ENCODE measurements at regions not wholly inside any gene's neighbourhood (a gene's known extent, or its start where the extent isn't known, plus 50 kb on each side); places are given as distances from the start of the nearest gene placed in this dataset.
"Not testable (repeated sequence)": the region's sequence is repeated elsewhere in the genome, so short reads cannot be mapped to it uniquely, and the experiment has no call there.

- Mint-ChIP-seq H3K27ac (ENCODE audit: unreplicated experiment) (peak overlapping the region; percentile 13), H3K36me3 (ENCODE audit: unreplicated experiment) (no peaks in the 10 kb centered on the region), H3K4me3 (ENCODE audit: unreplicated experiment) (no peak overlapping the region), H3K9me3 (ENCODE audit: unreplicated experiment) (peaks cover 6% of the 10 kb centered on the region), H3K27me3 (ENCODE audit: unreplicated experiment) (no peaks in the 10 kb centered on the region), H3K4me1 (ENCODE audit: unreplicated experiment) (peaks cover 6% of the 10 kb centered on the region)
- DNase-seq (ENCODE audit: extremely low spot score, unreplicated experiment) = no peak
- TF ChIP-seq, protein P1, sequence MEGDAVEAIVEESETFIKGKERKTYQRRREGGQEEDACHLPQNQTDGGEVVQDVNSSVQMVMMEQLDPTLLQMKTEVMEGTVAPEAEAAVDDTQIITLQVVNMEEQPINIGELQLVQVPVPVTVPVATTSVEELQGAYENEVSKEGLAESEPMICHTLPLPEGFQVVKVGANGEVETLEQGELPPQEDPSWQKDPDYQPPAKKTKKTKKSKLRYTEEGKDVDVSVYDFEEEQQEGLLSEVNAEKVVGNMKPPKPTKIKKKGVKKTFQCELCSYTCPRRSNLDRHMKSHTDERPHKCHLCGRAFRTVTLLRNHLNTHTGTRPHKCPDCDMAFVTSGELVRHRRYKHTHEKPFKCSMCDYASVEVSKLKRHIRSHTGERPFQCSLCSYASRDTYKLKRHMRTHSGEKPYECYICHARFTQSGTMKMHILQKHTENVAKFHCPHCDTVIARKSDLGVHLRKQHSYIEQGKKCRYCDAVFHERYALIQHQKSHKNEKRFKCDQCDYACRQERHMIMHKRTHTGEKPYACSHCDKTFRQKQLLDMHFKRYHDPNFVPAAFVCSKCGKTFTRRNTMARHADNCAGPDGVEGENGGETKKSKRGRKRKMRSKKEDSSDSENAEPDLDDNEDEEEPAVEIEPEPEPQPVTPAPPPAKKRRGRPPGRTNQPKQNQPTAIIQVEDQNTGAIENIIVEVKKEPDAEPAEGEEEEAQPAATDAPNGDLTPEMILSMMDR (IDR thresholded peaks at IDR 0.05) = no peak
Observed at GRCh38 chr11:38392176-38392575, 1794.1 kb upstream of the RAG2 start.

DNA sequence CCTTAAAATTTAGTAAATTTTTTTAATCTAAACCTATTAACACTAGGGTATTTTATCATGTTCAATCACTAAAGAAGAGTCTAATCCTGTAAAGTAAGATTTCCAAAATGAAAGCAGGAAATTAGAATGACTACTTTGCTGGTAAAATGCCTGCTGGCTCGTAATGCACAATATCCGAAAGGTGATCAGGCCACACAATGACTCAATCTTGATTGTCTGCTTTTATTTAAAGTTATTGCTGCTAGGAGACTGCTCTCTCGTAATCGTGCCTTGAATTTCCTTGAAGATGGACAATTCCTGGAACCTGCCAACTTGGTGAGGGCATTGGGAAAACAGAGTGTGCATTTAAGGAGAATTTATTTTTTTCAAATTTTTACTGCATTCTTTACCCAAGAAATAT is 1786.5 kb upstream of the RAG2 start:
- TF ChIP-seq, protein P1 (IDR thresholded peaks at IDR 0.05) = no peak
- H3K4me1 Mint-ChIP-seq (ENCODE audit: unreplicated experiment) = no peaks in the 10 kb centered on the region
- no peaks in the 10 kb centered on the region for H3K27me3 Mint-ChIP-seq (ENCODE audit: unreplicated experiment)
- H3K4me3 Mint-ChIP-seq (ENCODE audit: unreplicated experiment) = no peak overlapping the region
- no peak overlapping the region for H3K27ac Mint-ChIP-seq (ENCODE audit: unreplicated experiment)
- no peak for DNase-seq (ENCODE audit: extremely low spot score, unreplicated experiment)
- H3K9me3 Mint-ChIP-seq (ENCODE audit: unreplicated experiment) = peaks cover 6% of the 10 kb centered on the region
- no peaks in the 10 kb centered on the region for H3K36me3 Mint-ChIP-seq (ENCODE audit: unreplicated experiment)

DNA sequence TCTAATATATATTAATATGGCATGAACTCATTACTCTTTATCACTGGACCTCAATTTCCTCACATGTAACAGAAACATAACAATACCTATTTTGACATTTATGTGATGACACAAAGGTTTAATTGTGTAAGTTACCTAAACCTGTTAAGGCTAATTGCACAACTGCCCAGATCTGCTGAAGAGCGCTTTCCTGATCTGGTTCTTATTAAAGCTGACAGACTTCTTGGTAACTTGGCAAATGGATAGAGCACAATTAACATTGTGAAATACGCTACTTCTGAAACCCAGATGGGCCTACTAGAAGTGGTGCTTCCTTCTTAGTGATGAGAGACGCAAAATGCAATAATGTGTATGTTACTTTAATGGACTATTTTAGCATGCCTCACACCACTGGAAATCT is 1767.2 kb upstream of the RAG2 start:
- Mint-ChIP-seq H3K9me3 (ENCODE audit: unreplicated experiment) (peaks cover 5% of the 10 kb centered on the region), H3K27ac (ENCODE audit: unreplicated experiment) (no peak overlapping the region), H3K4me3 (ENCODE audit: unreplicated experiment) (no peak overlapping the region), H3K36me3 (ENCODE audit: unreplicated experiment) (no peaks in the 10 kb centered on the region), H3K27me3 (ENCODE audit: unreplicated experiment) (no peaks in the 10 kb centered on the region), H3K4me1 (ENCODE audit: unreplicated experiment) (peaks cover 8% of the 10 kb centered on the region)
- no peak for DNase-seq (ENCODE audit: extremely low spot score, unreplicated experiment)
- TF ChIP-seq, protein P1 (IDR thresholded peaks at IDR 0.05) = no peak

GRCh38 chr11:38356255-38356654 is 1758.2 kb upstream of the RAG2 start:
- Mint-ChIP-seq H3K36me3 (ENCODE audit: unreplicated experiment) (peaks cover 6% of the 10 kb centered on the region), H3K9me3 (ENCODE audit: unreplicated experiment) (peaks cover 37% of the 10 kb centered on the region), H3K4me3 (ENCODE audit: unreplicated experiment) (no peak overlapping the region), H3K4me1 (ENCODE audit: unreplicated experiment) (no peaks in the 10 kb centered on the region), H3K27ac (ENCODE audit: unreplicated experiment) (no peak overlapping the region), H3K27me3 (ENCODE audit: unreplicated experiment) (no peaks in the 10 kb centered on the region)
- TF ChIP-seq, protein P1 (IDR thresholded peaks at IDR 0.05) = no peak
- no peak for DNase-seq (ENCODE audit: extremely low spot score, unreplicated experiment)

DNA sequence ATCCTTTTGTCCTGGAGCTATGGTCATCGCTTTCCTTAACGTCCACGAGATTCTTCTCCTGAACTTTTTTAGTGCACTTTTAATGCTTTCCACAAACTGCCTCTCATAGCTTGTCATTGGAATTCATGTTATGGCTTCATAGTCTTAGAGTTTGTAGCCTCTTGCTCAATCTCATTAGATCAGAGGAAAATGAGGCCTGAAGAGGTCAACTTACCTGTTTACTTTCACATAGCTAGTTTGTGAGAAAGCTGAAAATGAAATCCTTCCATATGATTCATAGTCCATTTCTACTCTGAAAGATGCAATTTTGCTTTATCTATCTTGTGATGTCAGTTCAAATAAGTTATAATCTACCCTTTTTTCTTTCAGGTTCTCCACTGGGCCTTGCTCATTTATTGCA is 1747.2 kb upstream of the RAG2 start:
- no peak for DNase-seq (ENCODE audit: extremely low spot score, unreplicated experiment)
- no peaks in the 10 kb centered on the region for H3K36me3 Mint-ChIP-seq (ENCODE audit: unreplicated experiment)
- H3K4me3 Mint-ChIP-seq (ENCODE audit: unreplicated experiment) = no peak overlapping the region
- no peaks in the 10 kb centered on the region for H3K27me3 Mint-ChIP-seq (ENCODE audit: unreplicated experiment)
- H3K9me3 Mint-ChIP-seq (ENCODE audit: unreplicated experiment) = peaks cover 11% of the 10 kb centered on the region
- TF ChIP-seq, protein P1 (IDR thresholded peaks at IDR 0.05) = no peak
- no peaks in the 10 kb centered on the region for H3K4me1 Mint-ChIP-seq (ENCODE audit: unreplicated experiment)
- H3K27ac Mint-ChIP-seq (ENCODE audit: unreplicated experiment) = no peak overlapping the region

DNA sequence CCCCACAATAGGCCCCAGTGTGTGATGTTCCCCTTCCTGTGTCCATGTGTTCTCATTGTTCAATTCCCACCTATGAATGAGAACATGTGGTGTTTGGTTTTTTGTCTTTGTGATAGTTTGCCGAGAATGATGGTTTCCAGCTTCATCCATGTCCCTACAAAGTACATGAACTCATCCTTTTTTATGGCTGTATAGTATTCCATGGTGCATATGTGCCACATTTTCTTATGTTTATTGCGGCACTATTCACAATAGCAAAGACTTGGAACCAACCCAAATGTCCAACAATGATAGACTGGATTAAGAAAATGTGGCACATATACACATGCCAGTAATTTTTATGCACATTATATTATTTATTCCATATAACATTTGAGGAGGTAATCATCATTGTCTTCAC is 1743.6 kb upstream of the RAG2 start:
- H3K27me3 Mint-ChIP-seq (ENCODE audit: unreplicated experiment); H3K27ac Mint-ChIP-seq (ENCODE audit: unreplicated experiment); DNase-seq (ENCODE audit: extremely low spot score, unreplicated experiment); H3K4me3 Mint-ChIP-seq (ENCODE audit: unreplicated experiment); H3K4me1 Mint-ChIP-seq (ENCODE audit: unreplicated experiment); H3K9me3 Mint-ChIP-seq (ENCODE audit: unreplicated experiment); H3K36me3 Mint-ChIP-seq (ENCODE audit: unreplicated experiment): not testable (repeated sequence)

Data from osteocyte (in vitro differentiated cells).